Lung (tissue), 11 donors: ENCODE measurements at regions not wholly inside any gene's neighbourhood (a gene's known extent, or its start where the extent isn't known, plus 50 kb on each side); places are given as distances from the start of the nearest gene placed in this dataset.

ENCODE experiments used
- ATAC-seq: fragments of 200-7000 bp; cut with Tn5 transposase; one replicate; pipeline ENCODE4 v1.9.1; 2020; ENCODE audit warnings: moderate number of reproducible peaks; ENCODE audit not compliant: insufficient read depth, low FRiP score
- DNase-seq, 3 donors: peaks; one replicate each; pipeline ENCODE4 v3.0.0-alpha.2; 2013 to 2017
- H3K27ac ChIP-seq, 2 donors: one replicate each; pipeline ENCODE4 v1.5.1; 2013; ENCODE audit warnings: mild to moderate bottlenecking in 2 of 2, moderate library complexity in 2 of 2, control low read depth in 1 of 2, inconsistent platforms in 1 of 2, low read depth in 1 of 2, low read length in 1 of 2
- H3K27me3 ChIP-seq, 3 donors: one replicate each; pipeline ENCODE4 v1.5.1; 2013; ENCODE audit warnings: low read length in 2 of 3; ENCODE audit not compliant: control insufficient read depth in 3 of 3, insufficient read depth in 3 of 3
- H3K36me3 ChIP-seq, 4 donors: one replicate each; pipeline ENCODE4 v1.5.1; 2013; ENCODE audit warnings: low read length in 4 of 4, mild to moderate bottlenecking in 1 of 4, moderate library complexity in 1 of 4; ENCODE audit not compliant: control insufficient read depth in 4 of 4, insufficient read depth in 4 of 4
- H3K4me1 ChIP-seq, 5 donors: one replicate each; pipeline ENCODE4 v1.5.1; 2013; ENCODE audit warnings: low read length in 5 of 5, mild to moderate bottlenecking in 2 of 5, moderate library complexity in 1 of 5; ENCODE audit not compliant: control insufficient read depth in 5 of 5, insufficient read depth in 5 of 5
- H3K4me3 ChIP-seq: one replicate; pipeline ENCODE4 v1.5.1; 2013; ENCODE audit warnings: mild to moderate bottlenecking, control low read depth, moderate library complexity
- H3K9ac ChIP-seq, 2 donors: one replicate each; pipeline ENCODE4 v1.5.1; 2013; ENCODE audit warnings: low read length in 2 of 2, control low read depth in 1 of 2; ENCODE audit not compliant: insufficient read depth in 1 of 2
- H3K9me3 ChIP-seq, 4 donors: one replicate each; pipeline ENCODE4 v1.5.1; 2013; ENCODE audit warnings: low read length in 3 of 4, mild to moderate bottlenecking in 1 of 4, moderate library complexity in 1 of 4; ENCODE audit not compliant: control insufficient read depth in 4 of 4, insufficient read depth in 3 of 4
- WGBS, 2 donors: extraction: QIAGEN DNeasy Blood & Tissue Kit; methylation state at CpG; one replicate each; pipeline ENCODE4 v1.1.7; 2013; 5-methylcytosine and 5-hydroxymethylcytosine counted together
- TF ChIP-seq, protein P1 (sequence below): IDR thresholded peaks from 2 replicates; pipeline ENCODE4 v1.5.1; 2012; ENCODE audit warnings: mild to moderate bottlenecking; ENCODE audit errors: control extremely low read depth, extremely low read depth
- donor health status: control.
- donor health status: control.
- donor health status: Bipolar disorder and iron deficiency.
- donor health status: healthy.
- donor health status: DM: yes; HTN: yes; CAD: no.

DNA sequence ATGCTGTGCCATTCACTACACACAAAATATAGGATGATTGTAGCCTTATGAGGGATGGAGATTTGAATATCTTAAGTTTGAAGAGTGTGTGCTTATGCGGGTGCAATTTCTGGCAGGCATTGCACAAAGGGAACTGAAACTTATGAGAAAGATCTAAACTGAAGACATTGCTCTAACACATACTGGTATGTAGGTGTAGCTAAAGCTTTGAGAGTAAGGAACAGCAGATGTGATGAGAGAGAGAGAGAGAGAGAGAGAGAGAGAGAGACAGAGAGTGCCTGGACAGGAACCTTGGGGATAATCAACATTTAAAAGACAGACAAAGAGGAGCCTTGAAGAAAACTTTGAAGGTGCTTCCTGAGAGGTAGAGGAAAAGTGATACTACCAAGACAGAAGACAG lies 379.7 kb downstream of the SPRY1 start:
- TF ChIP-seq, protein P1, sequence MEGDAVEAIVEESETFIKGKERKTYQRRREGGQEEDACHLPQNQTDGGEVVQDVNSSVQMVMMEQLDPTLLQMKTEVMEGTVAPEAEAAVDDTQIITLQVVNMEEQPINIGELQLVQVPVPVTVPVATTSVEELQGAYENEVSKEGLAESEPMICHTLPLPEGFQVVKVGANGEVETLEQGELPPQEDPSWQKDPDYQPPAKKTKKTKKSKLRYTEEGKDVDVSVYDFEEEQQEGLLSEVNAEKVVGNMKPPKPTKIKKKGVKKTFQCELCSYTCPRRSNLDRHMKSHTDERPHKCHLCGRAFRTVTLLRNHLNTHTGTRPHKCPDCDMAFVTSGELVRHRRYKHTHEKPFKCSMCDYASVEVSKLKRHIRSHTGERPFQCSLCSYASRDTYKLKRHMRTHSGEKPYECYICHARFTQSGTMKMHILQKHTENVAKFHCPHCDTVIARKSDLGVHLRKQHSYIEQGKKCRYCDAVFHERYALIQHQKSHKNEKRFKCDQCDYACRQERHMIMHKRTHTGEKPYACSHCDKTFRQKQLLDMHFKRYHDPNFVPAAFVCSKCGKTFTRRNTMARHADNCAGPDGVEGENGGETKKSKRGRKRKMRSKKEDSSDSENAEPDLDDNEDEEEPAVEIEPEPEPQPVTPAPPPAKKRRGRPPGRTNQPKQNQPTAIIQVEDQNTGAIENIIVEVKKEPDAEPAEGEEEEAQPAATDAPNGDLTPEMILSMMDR = no peak
- Histone ChIP-seq H3K27me3 (no peaks in the 10 kb centered on the region), H3K36me3 (no peaks in the 10 kb centered on the region), H3K9me3 (no peaks in the 10 kb centered on the region), H3K9ac (no peak overlapping the region), H3K4me1 (peaks cover 0 to 4% (median 0%) of the 10 kb centered on the region in 5 donors), H3K27ac (no peak overlapping the region), H3K4me3 (no peak overlapping the region)
- DNase-seq (no peak), ATAC-seq (no peak)
- 78 to 81% methylated on average over 1 of the region's 1 CpG for WGBS, 2 donors

DNA sequence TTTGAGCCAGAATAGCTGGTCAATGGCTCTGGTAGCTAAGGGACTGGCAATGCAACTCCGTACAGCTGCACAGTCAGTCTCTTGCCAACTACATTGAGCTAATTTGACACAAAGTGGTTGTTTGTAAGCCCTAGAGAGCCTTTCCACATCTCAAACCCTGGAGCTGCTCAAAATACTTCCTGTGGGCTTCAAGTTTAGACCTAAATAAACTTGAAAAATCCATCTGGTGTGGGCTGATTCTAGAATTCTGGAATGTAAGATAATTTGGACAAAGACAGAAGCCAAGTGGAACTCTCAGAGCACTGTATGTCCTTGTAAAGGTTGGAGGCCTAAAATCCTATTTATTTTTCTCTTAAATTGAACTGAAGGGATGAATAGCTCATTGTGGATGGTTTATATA lies 380.8 kb downstream of the SPRY1 start:
- Histone ChIP-seq H3K4me3 (no peak overlapping the region), H3K9ac (no peak overlapping the region), H3K36me3 (no peaks in the 10 kb centered on the region), H3K27me3 (no peaks in the 10 kb centered on the region), H3K4me1 (peaks cover 0 to 4% (median 0%) of the 10 kb centered on the region in 5 donors), H3K27ac (no peak overlapping the region), H3K9me3 (no peaks in the 10 kb centered on the region)
- TF ChIP-seq, protein P1 = no peak
- WGBS, 2 donors = 44 to 88% methylated on average over 1 of the region's 1 CpG
- DNase-seq (peak in 2 of 3 donors; percentile 13 to 40), ATAC-seq (no peak)

DNA sequence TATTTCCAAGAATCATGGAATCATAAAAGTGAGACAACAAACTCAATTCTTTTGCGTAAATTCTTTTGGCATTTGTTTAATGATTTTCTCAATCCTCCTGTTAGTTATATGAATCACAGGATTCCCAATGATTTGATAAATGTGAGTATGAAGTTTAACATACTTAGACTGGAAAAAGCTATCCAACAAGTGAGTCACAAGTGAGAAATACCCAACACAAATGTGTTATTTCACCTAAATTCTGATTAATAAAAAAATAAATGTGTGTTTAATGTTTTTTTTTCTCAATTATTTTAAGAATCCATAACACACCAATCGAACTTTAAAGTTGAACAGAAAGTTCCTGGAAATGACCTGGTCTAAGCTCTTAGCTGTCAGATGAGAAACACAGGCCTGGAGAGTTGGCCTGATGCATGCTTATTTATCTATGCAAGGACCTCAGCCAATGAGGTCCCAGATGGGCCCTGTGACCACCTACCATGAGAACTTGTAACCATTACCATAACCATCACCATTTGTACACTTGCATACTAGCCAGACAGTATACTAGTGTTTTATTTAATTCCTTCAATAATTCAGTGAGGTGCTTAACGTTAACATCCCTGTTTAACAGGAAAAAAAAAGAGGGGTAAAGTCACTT lies 386.7 kb downstream of the SPRY1 start:
- 75 to 78% methylated on average over 3 of the region's 3 CpGs for WGBS, 2 donors
- TF ChIP-seq, protein P1 = no peak
- Histone ChIP-seq H3K27ac (no peak overlapping the region), H3K9ac (no peak overlapping the region), H3K27me3 (no peaks in the 10 kb centered on the region), H3K36me3 (no peaks in the 10 kb centered on the region), H3K4me1 (peaks cover 0 to 43% (median 10%) of the 10 kb centered on the region in 5 donors), H3K9me3 (no peaks in the 10 kb centered on the region), H3K4me3 (no peak overlapping the region)
- no peak for ATAC-seq
- DNase-seq = no peak

DNA sequence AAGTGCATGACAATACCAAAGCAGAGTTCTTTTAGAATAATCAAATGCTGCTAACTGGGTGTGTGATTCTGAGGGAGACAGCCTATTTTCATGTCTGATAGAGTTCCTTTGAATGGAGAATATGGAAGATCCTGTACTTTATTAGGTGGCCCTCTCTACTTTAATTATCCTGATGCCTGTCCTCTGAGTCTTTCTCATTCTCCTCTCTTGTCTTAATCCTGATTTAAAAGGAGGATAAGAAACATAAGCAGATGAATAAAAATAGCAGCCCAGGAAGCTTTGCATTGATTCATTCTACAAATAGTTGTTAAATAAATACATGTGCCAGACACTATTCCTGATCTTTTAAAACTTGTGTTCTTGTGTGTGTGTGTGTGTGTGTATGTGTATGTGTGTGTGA lies 387.3 kb downstream of the SPRY1 start:
- H3K4me3 ChIP-seq = no peak overlapping the region
- no peak for ATAC-seq
- no peak for DNase-seq
- H3K9ac ChIP-seq = no peak overlapping the region
- TF ChIP-seq, protein P1 = no peak
- peak overlapping the region in 1 of 2 donors; percentile 27 for H3K27ac ChIP-seq
- peaks cover 0 to 43% (median 10%) of the 10 kb centered on the region in 5 donors for H3K4me1 ChIP-seq
- H3K27me3 ChIP-seq = no peaks in the 10 kb centered on the region
- no peaks in the 10 kb centered on the region for H3K9me3 ChIP-seq
- H3K36me3 ChIP-seq = no peaks in the 10 kb centered on the region
